WTC11 (cell line): ENCODE measurements at regions not wholly inside any gene's neighbourhood (a gene's known extent, or its start where the extent isn't known, plus 50 kb on each side); places are given as distances from the start of the nearest gene placed in this dataset.

ENCODE experiments used
- ATAC-seq: fragments of 200-7000 bp; cut with Tn5 transposase; 2 replicates; pipeline ENCODE4 v1.10.0; 2021; ENCODE audit warnings: mild to moderate bottlenecking, moderate library complexity
- CTCF ChIA-PET: fragments of 300-600 bp; sonication (Branson Sonifier 250); formaldehyde crosslinking; loops from one replicate; lab custom pipeline; 2021; ENCODE audit warnings: antibody characterized with exemption; lab: Charles Lee
- POLR2A ChIA-PET: fragments of 350-600 bp; sonication (Branson Sonifier 250); formaldehyde crosslinking; loops from one replicate; lab custom pipeline; 2021; ENCODE audit warnings: antibody characterized with exemption; lab: Charles Lee
- DNase-seq: peaks from one replicate; pipeline ENCODE4 v3.0.0; 2021; ENCODE audit warnings: low spot score
- H3K27ac Mint-ChIP-seq: 2 replicates; pipeline ENCODE4 v1.8.0; 2021; ENCODE audit warnings: mixed read lengths
- H3K27me3 Mint-ChIP-seq: 2 replicates; pipeline ENCODE4 v1.8.0; 2021; ENCODE audit warnings: low read depth, mild to moderate bottlenecking, moderate library complexity, mixed read lengths
- H3K36me3 Mint-ChIP-seq: 2 replicates; pipeline ENCODE4 v1.8.0; 2021; ENCODE audit warnings: mixed read lengths
- H3K4me1 Mint-ChIP-seq: 2 replicates; pipeline ENCODE4 v1.8.0; 2022; ENCODE audit warnings: mixed read lengths
- H3K4me3 Mint-ChIP-seq: 2 replicates; pipeline ENCODE4 v1.8.0; 2021; ENCODE audit warnings: mild to moderate bottlenecking, moderate library complexity, mixed read lengths
- H3K9me3 Mint-ChIP-seq: 2 replicates; pipeline ENCODE4 v1.8.0; 2021; ENCODE audit warnings: mixed read lengths
- ATF1 ChIP-seq: sonication (generic); formaldehyde crosslinking; IDR thresholded peaks from 2 replicates; pipeline ENCODE4 v1.8.1; 2023; ENCODE audit warnings: mild to moderate bottlenecking, moderate library complexity, missing genetic modification reagents
- CREB1 ChIP-seq: sonication (generic); formaldehyde crosslinking; IDR thresholded peaks from 2 replicates; pipeline ENCODE4 v1.8.0; 2023; ENCODE audit warnings: mild to moderate bottlenecking, missing genetic modification reagents
- GRHL2 ChIP-seq: fragments of 250-450 bp; sonication (Bioruptor Pico); IDR thresholded peaks from 2 replicates; pipeline ENCODE4 v1.8.0; 2022; ENCODE audit warnings: mild to moderate bottlenecking, moderate library complexity; ENCODE audit not compliant: insufficient replicate concordance, severe bottlenecking
- PRRX2 ChIP-seq: fragments of 250-450 bp; sonication (Bioruptor Pico); IDR thresholded peaks from 2 replicates; pipeline ENCODE4 v1.8.0; 2021; ENCODE audit warnings: mild to moderate bottlenecking
- RELA ChIP-seq: sonication (generic); formaldehyde crosslinking; IDR thresholded peaks from 2 replicates; pipeline ENCODE4 v1.8.1; 2022; ENCODE audit warnings: missing genetic modification reagents, mild to moderate bottlenecking, borderline replicate concordance
- SP1 ChIP-seq: sonication (generic); formaldehyde crosslinking; conservative IDR thresholded peaks from 2 replicates; pipeline ENCODE4 v1.8.1; 2022; ENCODE audit warnings: missing genetic modification reagents
- ZNF219 ChIP-seq: sonication (generic); formaldehyde crosslinking; IDR thresholded peaks from 2 replicates; pipeline ENCODE4 v1.8.0; 2023; ENCODE audit warnings: missing genetic modification reagents, mild to moderate bottlenecking, borderline replicate concordance
- ZNF423 ChIP-seq: fragments of 250-450 bp; sonication (Bioruptor Pico); IDR thresholded peaks from 2 replicates; pipeline ENCODE4 v2.1.2; 2022; ENCODE audit warnings: mild to moderate bottlenecking, moderate library complexity
- TF ChIP-seq, protein P1 (sequence below): sonication (generic); formaldehyde crosslinking; IDR thresholded peaks from 2 replicates; pipeline ENCODE4 v1.8.1; 2022; ENCODE audit warnings: missing genetic modification reagents, borderline replicate concordance
- TF ChIP-seq, protein P2 (sequence below): fragments of 250-450 bp; sonication (Bioruptor Pico); IDR thresholded peaks from 2 replicates; pipeline ENCODE4 v1.9.0; 2021; ENCODE audit warnings: mild to moderate bottlenecking, borderline replicate concordance
- TF ChIP-seq, protein P3 (sequence below): sonication (generic); formaldehyde crosslinking; IDR thresholded peaks from 2 replicates; pipeline ENCODE4 v1.8.0; 2023; ENCODE audit warnings: missing genetic modification reagents
- TF ChIP-seq, protein P4 (sequence below): sonication (generic); formaldehyde crosslinking; IDR thresholded peaks from 2 replicates; pipeline ENCODE4 v1.8.1; 2023; ENCODE audit warnings: mild to moderate bottlenecking, missing genetic modification reagents
- TF ChIP-seq, protein P5 (sequence below): sonication (generic); formaldehyde crosslinking; IDR thresholded peaks from 2 replicates; pipeline ENCODE4 v1.8.0; 2022; ENCODE audit warnings: missing genetic modification reagents
- TF ChIP-seq, protein P6 (sequence below): sonication (generic); formaldehyde crosslinking; IDR thresholded peaks from 2 replicates; pipeline ENCODE4 v1.8.1; 2023; ENCODE audit warnings: mild to moderate bottlenecking, missing genetic modification reagents, borderline replicate concordance

DNA sequence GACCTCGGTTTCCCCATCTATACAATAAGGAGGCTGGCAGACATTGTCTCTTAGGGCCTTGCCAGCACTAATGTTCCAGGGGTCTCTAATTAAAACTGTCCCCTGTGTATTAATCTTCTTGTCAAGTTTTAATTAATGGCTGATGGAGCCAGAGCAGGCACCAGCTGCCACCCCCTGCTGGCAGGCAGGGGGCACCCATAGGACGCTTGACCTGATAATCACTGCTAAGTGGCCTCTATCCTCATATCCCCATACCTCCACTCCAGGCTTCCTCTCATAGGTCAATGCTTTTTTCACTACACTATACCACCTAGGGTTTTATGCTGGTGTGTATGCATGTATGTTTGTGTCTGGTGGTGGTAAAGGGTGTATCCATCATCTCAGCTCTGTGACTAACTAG lies 89.4 kb downstream of the EFNB1 start:
- Mint-ChIP-seq H3K4me3 (no peak overlapping the region), H3K27me3 (no peaks in the 10 kb centered on the region; the same call in 1 of the 2 replicates), H3K36me3 (no peaks in the 10 kb centered on the region), H3K27ac (no peak overlapping the region), H3K4me1 (peaks cover 22% of the 10 kb centered on the region)
- no peak for ATAC-seq
- CTCF ChIA-PET: interaction anchor here (0.8 to 4.0 kb wide), 2 partner anchors 21 to 90 kb away, joined by 3 to 26 read pairs; partner anchors contain the start of gene EFNB1
- TF ChIP-seq, protein P1, sequence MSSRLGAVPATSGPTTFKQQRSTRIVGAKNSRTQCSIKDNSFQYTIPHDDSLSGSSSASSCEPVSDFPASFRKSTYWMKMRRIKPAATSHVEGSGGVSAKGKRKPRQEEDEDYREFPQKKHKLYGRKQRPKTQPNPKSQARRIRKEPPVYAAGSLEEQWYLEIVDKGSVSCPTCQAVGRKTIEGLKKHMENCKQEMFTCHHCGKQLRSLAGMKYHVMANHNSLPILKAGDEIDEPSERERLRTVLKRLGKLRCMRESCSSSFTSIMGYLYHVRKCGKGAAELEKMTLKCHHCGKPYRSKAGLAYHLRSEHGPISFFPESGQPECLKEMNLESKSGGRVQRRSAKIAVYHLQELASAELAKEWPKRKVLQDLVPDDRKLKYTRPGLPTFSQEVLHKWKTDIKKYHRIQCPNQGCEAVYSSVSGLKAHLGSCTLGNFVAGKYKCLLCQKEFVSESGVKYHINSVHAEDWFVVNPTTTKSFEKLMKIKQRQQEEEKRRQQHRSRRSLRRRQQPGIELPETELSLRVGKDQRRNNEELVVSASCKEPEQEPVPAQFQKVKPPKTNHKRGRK: no peak
- no peak for TF ChIP-seq ZNF423
- TF ChIP-seq, protein P2, sequence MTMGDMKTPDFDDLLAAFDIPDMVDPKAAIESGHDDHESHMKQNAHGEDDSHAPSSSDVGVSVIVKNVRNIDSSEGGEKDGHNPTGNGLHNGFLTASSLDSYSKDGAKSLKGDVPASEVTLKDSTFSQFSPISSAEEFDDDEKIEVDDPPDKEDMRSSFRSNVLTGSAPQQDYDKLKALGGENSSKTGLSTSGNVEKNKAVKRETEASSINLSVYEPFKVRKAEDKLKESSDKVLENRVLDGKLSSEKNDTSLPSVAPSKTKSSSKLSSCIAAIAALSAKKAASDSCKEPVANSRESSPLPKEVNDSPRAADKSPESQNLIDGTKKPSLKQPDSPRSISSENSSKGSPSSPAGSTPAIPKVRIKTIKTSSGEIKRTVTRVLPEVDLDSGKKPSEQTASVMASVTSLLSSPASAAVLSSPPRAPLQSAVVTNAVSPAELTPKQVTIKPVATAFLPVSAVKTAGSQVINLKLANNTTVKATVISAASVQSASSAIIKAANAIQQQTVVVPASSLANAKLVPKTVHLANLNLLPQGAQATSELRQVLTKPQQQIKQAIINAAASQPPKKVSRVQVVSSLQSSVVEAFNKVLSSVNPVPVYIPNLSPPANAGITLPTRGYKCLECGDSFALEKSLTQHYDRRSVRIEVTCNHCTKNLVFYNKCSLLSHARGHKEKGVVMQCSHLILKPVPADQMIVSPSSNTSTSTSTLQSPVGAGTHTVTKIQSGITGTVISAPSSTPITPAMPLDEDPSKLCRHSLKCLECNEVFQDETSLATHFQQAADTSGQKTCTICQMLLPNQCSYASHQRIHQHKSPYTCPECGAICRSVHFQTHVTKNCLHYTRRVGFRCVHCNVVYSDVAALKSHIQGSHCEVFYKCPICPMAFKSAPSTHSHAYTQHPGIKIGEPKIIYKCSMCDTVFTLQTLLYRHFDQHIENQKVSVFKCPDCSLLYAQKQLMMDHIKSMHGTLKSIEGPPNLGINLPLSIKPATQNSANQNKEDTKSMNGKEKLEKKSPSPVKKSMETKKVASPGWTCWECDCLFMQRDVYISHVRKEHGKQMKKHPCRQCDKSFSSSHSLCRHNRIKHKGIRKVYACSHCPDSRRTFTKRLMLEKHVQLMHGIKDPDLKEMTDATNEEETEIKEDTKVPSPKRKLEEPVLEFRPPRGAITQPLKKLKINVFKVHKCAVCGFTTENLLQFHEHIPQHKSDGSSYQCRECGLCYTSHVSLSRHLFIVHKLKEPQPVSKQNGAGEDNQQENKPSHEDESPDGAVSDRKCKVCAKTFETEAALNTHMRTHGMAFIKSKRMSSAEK (CRISPR knock-in tag): no peak
- TF ChIP-seq GRHL2 (CRISPR knock-in tag): no peak
- TF ChIP-seq, protein P3, sequence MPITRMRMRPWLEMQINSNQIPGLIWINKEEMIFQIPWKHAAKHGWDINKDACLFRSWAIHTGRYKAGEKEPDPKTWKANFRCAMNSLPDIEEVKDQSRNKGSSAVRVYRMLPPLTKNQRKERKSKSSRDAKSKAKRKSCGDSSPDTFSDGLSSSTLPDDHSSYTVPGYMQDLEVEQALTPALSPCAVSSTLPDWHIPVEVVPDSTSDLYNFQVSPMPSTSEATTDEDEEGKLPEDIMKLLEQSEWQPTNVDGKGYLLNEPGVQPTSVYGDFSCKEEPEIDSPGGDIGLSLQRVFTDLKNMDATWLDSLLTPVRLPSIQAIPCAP: no peak
- TF ChIP-seq ATF1 (CRISPR knock-in tag): no peak
- TF ChIP-seq, protein P4, sequence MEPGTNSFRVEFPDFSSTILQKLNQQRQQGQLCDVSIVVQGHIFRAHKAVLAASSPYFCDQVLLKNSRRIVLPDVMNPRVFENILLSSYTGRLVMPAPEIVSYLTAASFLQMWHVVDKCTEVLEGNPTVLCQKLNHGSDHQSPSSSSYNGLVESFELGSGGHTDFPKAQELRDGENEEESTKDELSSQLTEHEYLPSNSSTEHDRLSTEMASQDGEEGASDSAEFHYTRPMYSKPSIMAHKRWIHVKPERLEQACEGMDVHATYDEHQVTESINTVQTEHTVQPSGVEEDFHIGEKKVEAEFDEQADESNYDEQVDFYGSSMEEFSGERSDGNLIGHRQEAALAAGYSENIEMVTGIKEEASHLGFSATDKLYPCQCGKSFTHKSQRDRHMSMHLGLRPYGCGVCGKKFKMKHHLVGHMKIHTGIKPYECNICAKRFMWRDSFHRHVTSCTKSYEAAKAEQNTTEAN (CRISPR knock-in tag): no peak
- no peak for TF ChIP-seq RELA (CRISPR knock-in tag)
- TF ChIP-seq SP1 (CRISPR knock-in tag): no peak
- no peak for TF ChIP-seq PRRX2 (CRISPR knock-in tag)
- TF ChIP-seq, protein P5, sequence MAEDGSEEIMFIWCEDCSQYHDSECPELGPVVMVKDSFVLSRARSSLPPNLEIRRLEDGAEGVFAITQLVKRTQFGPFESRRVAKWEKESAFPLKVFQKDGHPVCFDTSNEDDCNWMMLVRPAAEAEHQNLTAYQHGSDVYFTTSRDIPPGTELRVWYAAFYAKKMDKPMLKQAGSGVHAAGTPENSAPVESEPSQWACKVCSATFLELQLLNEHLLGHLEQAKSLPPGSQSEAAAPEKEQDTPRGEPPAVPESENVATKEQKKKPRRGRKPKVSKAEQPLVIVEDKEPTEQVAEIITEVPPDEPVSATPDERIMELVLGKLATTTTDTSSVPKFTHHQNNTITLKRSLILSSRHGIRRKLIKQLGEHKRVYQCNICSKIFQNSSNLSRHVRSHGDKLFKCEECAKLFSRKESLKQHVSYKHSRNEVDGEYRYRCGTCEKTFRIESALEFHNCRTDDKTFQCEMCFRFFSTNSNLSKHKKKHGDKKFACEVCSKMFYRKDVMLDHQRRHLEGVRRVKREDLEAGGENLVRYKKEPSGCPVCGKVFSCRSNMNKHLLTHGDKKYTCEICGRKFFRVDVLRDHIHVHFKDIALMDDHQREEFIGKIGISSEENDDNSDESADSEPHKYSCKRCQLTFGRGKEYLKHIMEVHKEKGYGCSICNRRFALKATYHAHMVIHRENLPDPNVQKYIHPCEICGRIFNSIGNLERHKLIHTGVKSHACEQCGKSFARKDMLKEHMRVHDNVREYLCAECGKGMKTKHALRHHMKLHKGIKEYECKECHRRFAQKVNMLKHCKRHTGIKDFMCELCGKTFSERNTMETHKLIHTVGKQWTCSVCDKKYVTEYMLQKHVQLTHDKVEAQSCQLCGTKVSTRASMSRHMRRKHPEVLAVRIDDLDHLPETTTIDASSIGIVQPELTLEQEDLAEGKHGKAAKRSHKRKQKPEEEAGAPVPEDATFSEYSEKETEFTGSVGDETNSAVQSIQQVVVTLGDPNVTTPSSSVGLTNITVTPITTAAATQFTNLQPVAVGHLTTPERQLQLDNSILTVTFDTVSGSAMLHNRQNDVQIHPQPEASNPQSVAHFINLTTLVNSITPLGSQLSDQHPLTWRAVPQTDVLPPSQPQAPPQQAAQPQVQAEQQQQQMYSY (CRISPR knock-in tag): no peak
- TF ChIP-seq, protein P6, sequence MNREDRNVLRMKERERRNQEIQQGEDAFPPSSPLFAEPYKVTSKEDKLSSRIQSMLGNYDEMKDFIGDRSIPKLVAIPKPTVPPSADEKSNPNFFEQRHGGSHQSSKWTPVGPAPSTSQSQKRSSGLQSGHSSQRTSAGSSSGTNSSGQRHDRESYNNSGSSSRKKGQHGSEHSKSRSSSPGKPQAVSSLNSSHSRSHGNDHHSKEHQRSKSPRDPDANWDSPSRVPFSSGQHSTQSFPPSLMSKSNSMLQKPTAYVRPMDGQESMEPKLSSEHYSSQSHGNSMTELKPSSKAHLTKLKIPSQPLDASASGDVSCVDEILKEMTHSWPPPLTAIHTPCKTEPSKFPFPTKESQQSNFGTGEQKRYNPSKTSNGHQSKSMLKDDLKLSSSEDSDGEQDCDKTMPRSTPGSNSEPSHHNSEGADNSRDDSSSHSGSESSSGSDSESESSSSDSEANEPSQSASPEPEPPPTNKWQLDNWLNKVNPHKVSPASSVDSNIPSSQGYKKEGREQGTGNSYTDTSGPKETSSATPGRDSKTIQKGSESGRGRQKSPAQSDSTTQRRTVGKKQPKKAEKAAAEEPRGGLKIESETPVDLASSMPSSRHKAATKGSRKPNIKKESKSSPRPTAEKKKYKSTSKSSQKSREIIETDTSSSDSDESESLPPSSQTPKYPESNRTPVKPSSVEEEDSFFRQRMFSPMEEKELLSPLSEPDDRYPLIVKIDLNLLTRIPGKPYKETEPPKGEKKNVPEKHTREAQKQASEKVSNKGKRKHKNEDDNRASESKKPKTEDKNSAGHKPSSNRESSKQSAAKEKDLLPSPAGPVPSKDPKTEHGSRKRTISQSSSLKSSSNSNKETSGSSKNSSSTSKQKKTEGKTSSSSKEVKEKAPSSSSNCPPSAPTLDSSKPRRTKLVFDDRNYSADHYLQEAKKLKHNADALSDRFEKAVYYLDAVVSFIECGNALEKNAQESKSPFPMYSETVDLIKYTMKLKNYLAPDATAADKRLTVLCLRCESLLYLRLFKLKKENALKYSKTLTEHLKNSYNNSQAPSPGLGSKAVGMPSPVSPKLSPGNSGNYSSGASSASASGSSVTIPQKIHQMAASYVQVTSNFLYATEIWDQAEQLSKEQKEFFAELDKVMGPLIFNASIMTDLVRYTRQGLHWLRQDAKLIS: no peak
- TF ChIP-seq ZNF219 (CRISPR knock-in tag): no peak
- TF ChIP-seq CREB1 (CRISPR knock-in tag): no peak
- TF ChIP-seq, all 79 proteins: peak for 0
- DNase-seq: no peak
- no peaks in the 10 kb centered on the region for H3K9me3 Mint-ChIP-seq
- POLR2A ChIA-PET: no interaction called here
